NCI-H2171 (cell line): ENCODE measurements at regions not wholly inside any gene's neighbourhood (a gene's known extent, or its start where the extent isn't known, plus 50 kb on each side); places are given as distances from the start of the nearest gene placed in this dataset.
"Not testable (repeated sequence)": the region's sequence is repeated elsewhere in the genome, so short reads cannot be mapped to it uniquely, and the experiment has no call there.

Source experiments
- DNase-seq: peaks from one replicate; lab custom pipeline; 2025; lab: John Stamatoyannopoulos, UW

DNA sequence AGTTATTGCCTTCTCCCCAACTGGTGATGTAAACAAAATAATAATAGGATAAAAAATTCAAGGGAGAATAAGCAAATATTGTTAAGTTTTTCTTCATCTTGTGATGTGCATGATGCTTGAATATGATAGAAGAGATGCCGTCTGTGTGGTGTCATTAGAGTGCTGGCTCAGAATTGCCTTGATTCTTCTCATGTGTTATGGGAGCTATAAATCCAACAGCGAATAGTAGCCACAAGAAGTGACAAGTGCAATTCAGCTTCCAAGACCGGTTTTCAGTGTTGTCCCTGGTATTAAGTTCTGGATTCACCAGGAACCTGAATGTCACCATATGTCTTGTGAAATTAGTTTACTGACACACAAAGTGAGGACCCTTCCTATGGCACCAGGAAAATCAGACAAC is 547.0 kb downstream of the NSUN3 start:
- no peak for DNase-seq

- no peak for DNase-seq
These were observed 548.7 kb downstream of the NSUN3 start for GRCh38 chr3:94611596-94611995.

GRCh38 chr3:94612631-94613030 is 549.8 kb downstream of the NSUN3 start:
- DNase-seq = no peak

GRCh38 chr3:94614192-94614591 is 551.3 kb downstream of the NSUN3 start:
- DNase-seq = no peak

DNA sequence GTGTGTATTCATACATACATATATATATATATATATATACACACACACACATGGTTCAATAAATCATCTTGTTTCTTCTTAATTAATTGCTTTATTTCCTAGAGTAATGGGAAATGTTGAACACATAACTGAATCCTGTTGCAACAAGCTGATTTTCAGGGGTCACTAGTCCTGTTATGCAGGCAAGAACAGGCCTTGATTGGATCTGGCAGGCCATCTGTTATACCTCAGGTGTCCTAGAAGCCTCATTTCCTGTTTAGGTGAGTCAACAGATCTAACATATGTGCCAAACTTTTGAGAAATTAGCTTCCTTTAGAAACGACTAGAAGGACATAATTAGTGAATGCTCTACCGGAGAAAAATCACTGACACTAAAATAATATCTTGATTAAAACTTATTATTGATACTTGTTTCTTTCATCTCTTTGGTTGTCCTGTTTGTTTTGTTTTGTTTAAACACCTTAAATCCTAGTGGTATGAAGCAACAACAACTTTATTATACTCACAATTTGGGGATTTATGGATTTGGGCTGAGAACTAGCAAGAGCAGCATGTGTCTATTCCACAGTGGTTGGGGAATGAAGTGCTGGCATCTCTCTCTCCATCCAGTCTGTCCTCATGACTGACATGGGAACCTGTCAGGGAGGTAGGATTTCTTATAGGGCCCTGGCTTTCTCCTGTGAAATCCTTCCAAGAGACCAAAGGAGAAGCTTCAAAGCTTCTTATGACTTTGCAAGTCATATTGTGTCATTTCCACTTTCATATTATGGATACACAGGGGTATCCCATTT is 552.6 kb downstream of the NSUN3 start:
- peak; percentile 1 for DNase-seq

DNA sequence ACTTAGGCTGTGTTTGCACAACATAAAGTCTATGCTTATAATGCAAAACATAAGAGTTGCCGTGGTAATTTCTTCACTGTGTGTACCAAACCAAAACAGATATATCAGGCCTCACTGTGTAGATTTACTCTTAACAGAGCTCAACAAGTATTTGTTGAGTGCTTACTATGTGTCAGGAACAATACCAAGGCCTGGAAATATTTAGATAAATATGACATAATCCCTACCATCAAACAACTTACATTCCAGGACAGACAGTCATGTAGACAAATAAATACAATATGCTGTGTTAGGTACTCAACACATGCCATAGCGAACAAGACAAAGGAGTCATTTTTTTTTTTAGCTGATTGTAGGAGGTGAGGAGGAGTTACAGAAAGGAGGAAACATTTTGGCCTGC is 554.0 kb downstream of the NSUN3 start:
- DNase-seq = no peak

GRCh38 chr3:94617312-94617711 is 554.5 kb downstream of the NSUN3 start:
- DNase-seq = no peak

GRCh38 chr3:94619643-94620042 is 556.8 kb downstream of the NSUN3 start:
- DNase-seq = no peak

GRCh38 chr3:94626573-94626972 is 563.7 kb downstream of the NSUN3 start:
- DNase-seq = no peak

GRCh38 chr3:94627689-94628088 is 564.8 kb downstream of the NSUN3 start:
- no peak for DNase-seq

GRCh38 chr3:94643400-94643799 is 580.5 kb downstream of the NSUN3 start:
- DNase-seq = no peak

DNA sequence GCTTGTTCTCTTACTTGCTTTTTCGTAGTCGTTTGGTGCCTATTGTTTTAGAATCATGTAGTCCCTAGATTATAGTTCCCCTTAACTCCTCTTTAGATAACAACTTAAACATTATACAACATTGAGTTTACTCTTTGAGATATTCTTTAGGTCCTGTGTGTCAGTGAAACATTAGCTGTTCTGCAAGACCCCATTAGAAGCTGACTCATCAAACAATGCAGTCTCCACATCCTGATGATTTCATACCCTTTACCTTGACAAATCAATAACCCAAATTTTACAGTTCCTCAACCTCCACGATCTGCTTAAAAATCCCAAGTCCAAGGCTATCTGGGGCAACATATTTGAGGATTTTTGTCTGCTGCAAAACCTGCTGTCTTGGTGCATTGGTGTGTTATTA is 582.9 kb downstream of the NSUN3 start:
- no peak for DNase-seq

DNA sequence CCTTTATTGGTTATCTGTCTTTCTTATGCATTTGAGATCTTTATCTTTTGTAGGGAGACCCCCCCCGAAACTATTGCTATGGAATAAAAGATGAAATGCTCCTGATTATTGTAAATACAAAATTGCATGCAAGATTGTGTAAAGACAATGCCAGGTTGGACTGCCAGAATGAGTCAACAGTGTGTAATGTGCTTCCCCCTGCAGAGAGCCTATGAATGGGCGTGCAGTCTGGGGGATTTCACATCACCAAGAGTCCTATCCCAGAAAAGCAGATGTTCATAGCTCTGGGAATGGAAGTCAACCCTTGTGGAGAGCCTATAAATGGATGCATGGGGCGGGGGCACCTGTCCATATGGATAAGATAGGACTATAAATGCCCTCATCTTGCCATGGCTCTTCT is 584.3 kb downstream of the NSUN3 start:
- no peak for DNase-seq

DNA sequence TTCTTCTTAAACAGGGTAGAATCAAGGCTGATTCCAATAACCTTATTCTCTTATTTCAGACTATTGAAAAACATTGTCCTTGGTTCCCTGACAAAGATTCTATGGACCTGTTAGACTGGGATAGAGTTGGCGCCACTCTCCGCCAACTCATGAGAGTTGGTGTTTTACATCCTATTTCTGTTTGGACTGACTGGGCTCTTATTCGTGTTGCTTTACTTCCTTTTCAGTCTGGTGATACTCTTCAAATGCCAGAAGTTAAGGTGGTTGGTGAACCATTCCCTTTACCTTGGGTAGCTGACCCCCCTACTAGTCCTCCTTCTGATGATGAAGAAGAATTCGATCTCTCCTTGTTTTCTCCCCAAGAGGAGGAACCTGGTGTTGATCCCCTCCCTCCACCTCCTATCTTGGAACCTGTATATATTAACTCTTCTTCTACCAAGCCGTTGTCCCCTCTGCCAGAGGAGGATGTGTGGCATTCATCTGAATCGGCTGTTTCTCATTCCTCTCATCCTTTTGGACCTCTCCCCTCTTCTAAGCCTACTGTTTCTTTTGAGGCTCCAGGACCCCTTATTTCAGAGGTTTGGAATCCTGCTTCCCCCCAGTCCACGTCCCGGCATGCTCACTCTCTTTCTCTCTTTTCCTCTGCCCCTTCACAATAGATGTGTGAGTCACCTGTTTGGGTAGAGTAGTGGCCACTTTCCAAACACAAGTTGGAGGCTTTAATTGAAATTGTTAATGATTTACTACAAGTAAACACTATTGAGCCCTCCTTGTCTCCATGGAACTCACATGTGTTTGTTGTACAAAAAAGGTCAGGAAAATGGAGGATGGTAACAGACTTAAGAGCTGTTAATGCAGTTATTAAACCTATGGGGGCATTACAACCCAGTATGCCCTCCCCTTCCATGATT is 585.7 kb downstream of the NSUN3 start:
- not testable (repeated sequence) for DNase-seq

DNA sequence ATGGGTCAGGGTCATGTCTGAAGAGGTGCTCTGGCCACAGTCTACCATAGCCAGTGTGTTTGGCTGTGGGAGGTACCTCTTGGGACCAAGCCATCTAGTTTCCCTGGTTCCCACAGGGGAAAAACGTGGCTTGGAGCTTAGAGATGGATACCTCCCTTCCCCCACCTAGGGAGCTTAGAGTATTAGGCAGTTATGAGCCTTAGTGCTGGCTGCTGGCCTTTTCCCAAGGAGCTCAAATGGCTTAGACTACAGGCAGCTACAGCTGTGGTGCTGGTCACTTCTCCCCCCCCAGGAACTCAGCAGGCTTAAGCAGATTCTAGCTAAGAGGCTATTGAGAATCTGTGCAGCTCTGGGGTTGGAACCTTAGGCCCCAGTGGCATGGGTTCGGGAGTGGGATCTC is 591.2 kb downstream of the NSUN3 start:
- DNase-seq = no peak

DNA sequence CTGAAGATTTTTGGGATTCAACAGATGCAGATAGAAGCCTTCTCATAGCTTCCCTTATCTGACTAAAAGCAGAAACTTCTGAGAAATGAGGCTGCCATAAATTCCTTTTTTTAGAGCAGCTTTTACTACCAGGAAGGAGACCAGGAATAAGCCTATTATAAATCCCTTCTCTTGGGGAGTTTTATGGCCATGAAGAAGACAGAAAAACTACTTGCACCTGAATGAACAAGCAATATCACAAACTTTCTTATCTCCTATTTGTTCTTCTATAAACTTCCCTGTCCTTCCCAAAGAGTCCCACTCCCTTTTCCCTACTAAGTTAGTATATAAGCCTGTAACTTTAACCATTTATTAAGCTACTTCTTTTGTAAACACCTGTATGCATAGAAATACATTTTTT is 603.1 kb downstream of the NSUN3 start:
- no peak for DNase-seq

GRCh38 chr3:94671078-94671477 is 608.2 kb downstream of the NSUN3 start:
- no peak for DNase-seq

DNA sequence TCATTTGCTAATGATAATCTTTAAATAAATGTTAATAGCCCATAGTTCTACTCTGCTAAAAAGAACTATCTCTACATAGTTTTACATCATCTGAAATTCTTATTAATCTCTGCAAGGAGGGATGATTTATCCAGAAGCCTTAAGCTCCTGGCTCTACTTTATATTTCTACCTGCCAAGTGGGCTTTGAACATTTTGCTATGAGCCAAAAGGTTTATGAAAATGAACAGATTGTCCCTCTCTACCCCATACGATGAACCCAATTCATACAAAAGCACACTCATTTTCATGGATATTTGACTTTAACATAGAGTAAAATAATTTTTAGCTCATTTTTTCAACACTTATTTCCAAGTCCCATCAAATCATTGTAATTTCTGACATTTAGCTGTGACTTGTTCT is 611.0 kb downstream of the NSUN3 start:
- no peak for DNase-seq

DNA sequence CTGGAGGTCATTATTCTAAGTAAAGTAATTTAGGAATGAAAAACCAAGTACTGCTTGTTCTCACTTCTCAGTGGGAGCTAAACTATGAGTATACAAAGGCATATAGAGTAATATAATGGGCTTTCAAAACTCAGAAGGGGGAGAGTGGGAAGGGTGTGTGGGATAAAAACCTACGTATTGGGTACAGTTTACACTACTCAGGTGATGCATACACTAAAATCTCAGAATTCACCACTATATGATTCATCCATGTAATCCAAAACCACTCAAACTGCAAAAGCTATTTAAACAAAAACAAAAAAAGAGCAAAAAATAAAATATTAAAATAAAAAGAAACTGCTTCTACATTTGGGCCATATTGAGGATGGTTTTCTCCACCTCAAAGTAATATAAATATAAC is 623.3 kb downstream of the NSUN3 start:
- no peak for DNase-seq

GRCh38 chr3:94693997-94694640 is 631.3 kb downstream of the NSUN3 start:
- no peak for DNase-seq

GRCh38 chr3:94694894-94695293 is 632.0 kb downstream of the NSUN3 start:
- DNase-seq = no peak

DNA sequence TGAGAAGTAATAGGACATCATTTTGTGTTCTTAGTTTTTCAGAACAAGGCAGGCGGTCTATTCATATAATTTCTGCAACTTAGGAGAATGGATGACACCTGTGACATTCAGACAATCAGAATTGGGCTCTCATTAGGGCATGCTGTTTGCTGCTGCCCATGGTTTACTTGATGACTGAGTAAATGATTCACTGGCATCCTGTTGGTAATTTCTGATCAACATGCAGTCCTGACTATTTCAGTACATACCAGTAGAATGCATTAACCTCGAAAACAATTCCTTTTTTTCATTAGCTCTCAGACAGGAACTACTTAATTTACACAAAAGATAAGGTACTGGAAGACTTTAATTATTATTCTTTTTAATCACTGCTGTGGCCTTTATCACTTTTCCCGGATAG is 641.6 kb downstream of the NSUN3 start:
- no peak for DNase-seq
